HepG2 (cell line): ENCODE measurements at regions not wholly inside any gene's neighbourhood (a gene's known extent, or its start where the extent isn't known, plus 50 kb on each side); places are given as distances from the start of the nearest gene placed in this dataset.

Source experiments
- ATAC-seq: fragments of 200-7000 bp; cut with Tn5 transposase; 3 replicates; pipeline ENCODE4 v1.9.1; 2020; ENCODE audit warnings: mild to moderate bottlenecking, moderate library complexity
- BruUV-seq: library from RNA; stranded (reverse); fragments of 400-500 nt; replicated peaks from 2 replicates; lab custom pipeline; 2021; lab: Mats Ljungman, UMichigan
- CTCF ChIA-PET: fragments of 300-600 bp; formaldehyde crosslinking; extraction: SDS; loops from one replicate; lab custom pipeline; 2021; ENCODE audit warnings: low total read pairs, inconsistent platforms, low intra/inter-chr PET ratio; lab: Yijun Ruan, JAX
- POLR2A ChIA-PET: fragments of 350-600 bp; sonication (Branson Sonifier 250); formaldehyde crosslinking; loops from one replicate; lab custom pipeline; 2020; ENCODE audit warnings: antibody characterized with exemption, inconsistent platforms; lab: Yijun Ruan, JAX
- DNase-seq: peaks from one replicate; pipeline ENCODE4 v3.0.0-alpha.2; 2015; ENCODE audit warnings: low spot score
- FAIRE-seq: peaks from 3 replicates; lab custom pipeline; 2011; peaks lifted over from hg19 to GRCh38; lab: Jason Lieb, UNC
- H2AFZ ChIP-seq: one replicate; pipeline ENCODE4 v1.6.1; 2011; ENCODE audit warnings: low read length, inconsistent platforms
- H3K27ac ChIP-seq: fragments of 300-600 bp; 3 replicates; pipeline ENCODE4 v1.8.0; 2011; ENCODE audit warnings: mixed run types, mild to moderate bottlenecking, mixed read lengths, low read length, inconsistent platforms; ENCODE audit not compliant: insufficient read depth; ENCODE audit errors: extremely low read length
- H3K27me3 ChIP-seq, 2 experiments: fragments of 200-600 bp in 1 of 2; 2 replicates in 1 of 2; 3 replicates in 1 of 2; pipeline versions ENCODE4 v1.6.0 to v1.8.0; 2011; ENCODE audit warnings: low read length in 2 of 2, mild to moderate bottlenecking in 2 of 2, moderate library complexity in 2 of 2, inconsistent platforms in 1 of 2; ENCODE audit not compliant: insufficient read depth in 2 of 2, control insufficient read depth in 1 of 2
- H3K36me3 ChIP-seq, 2 experiments: fragments of 200-600 bp in 1 of 2; replicated peaks in 1 of 2; 2 replicates in 1 of 2; 3 replicates in 1 of 2; pipeline versions ENCODE4 v1.5.1 to v1.8.0; 2011; ENCODE audit warnings: low read length in 2 of 2, inconsistent platforms in 1 of 2; ENCODE audit not compliant: insufficient read depth in 2 of 2, control insufficient read depth in 1 of 2
- H3K4me1 ChIP-seq: 2 replicates; pipeline ENCODE4 v1.5.1; 2012; ENCODE audit warnings: low read length, inconsistent platforms; ENCODE audit not compliant: insufficient read depth
- H3K4me2 ChIP-seq: 2 replicates; pipeline ENCODE4 v1.6.0; 2011; ENCODE audit warnings: low read depth, low read length, inconsistent platforms
- H3K4me3 ChIP-seq, 3 experiments: fragments of 200-600 bp in 1 of 3; sonication (generic), shearing (Covaris generic) in 1 of 3; replicated peaks in 1 of 3; 2 replicates each; pipeline ENCODE4 v1.5.1; 2011 to 2016; ENCODE audit warnings: low read length in 3 of 3, inconsistent platforms in 2 of 3, low read depth in 2 of 3, mild to moderate bottlenecking in 2 of 3, control low read depth in 1 of 3, mixed read lengths in 1 of 3; ENCODE audit not compliant: insufficient read depth in 1 of 3
- H3K79me2 ChIP-seq: one replicate; pipeline ENCODE4 v1.6.1; 2011; ENCODE audit warnings: low read length, inconsistent platforms; ENCODE audit not compliant: insufficient read depth
- H3K9ac ChIP-seq: 2 replicates; pipeline ENCODE4 v1.6.0; 2011; ENCODE audit warnings: mild to moderate bottlenecking, low read depth, low read length, inconsistent platforms; ENCODE audit not compliant: insufficient read depth
- H3K9me3 ChIP-seq: 2 replicates; pipeline ENCODE4 v1.5.1; 2012; ENCODE audit warnings: mild to moderate bottlenecking, low read length
- H4K20me1 ChIP-seq: 2 replicates; pipeline ENCODE4 v1.6.0; 2011; ENCODE audit warnings: inconsistent platforms, mild to moderate bottlenecking, low read length, moderate library complexity; ENCODE audit not compliant: insufficient read depth
- BRCA1 ChIP-seq: sonication (generic); formaldehyde crosslinking; IDR thresholded peaks from 2 replicates; pipeline ENCODE4 v1.4.0; 2020; ENCODE audit warnings: missing genetic modification reagents
- DR1 ChIP-seq: sonication (generic); formaldehyde crosslinking; IDR thresholded peaks from 2 replicates; pipeline ENCODE4 v1.8.0; 2021; ENCODE audit warnings: mild to moderate bottlenecking, missing genetic modification reagents, inconsistent platforms
- EHMT2 ChIP-seq: fragments of 200-600 bp; sonication (generic); IDR thresholded peaks from 2 replicates; pipeline ENCODE4 v1.7.0; 2017; ENCODE audit warnings: antibody characterized with exemption, low read depth, low read length, borderline replicate concordance
- FOSL1 ChIP-seq: sonication (generic); formaldehyde crosslinking; IDR thresholded peaks from 2 replicates; pipeline ENCODE4 v1.9.0; 2021; ENCODE audit warnings: missing genetic modification reagents, borderline replicate concordance
- GTF3A ChIP-seq: sonication (generic); formaldehyde crosslinking; conservative IDR thresholded peaks from 2 replicates; pipeline ENCODE4 v1.4.0; 2020; ENCODE audit warnings: mild to moderate bottlenecking, missing genetic modification reagents
- RFX3 ChIP-seq: IDR thresholded peaks from 2 replicates; pipeline ENCODE4 v1.6.1; 2016; ENCODE audit warnings: missing biosample characterization, missing genetic modification reagents
- SETDB1 ChIP-seq: sonication (generic); formaldehyde crosslinking; IDR thresholded peaks from 2 replicates; pipeline ENCODE4 v1.5.1; 2020; ENCODE audit warnings: missing genetic modification reagents, mild to moderate bottlenecking, borderline replicate concordance
- SNAI1 ChIP-seq: sonication (generic); formaldehyde crosslinking; IDR thresholded peaks from 2 replicates; pipeline ENCODE4 v1.5.0; 2020; ENCODE audit warnings: mild to moderate bottlenecking, missing genetic modification reagents, borderline replicate concordance
- STAT5B ChIP-seq: sonication (generic); formaldehyde crosslinking; IDR thresholded peaks from 2 replicates; pipeline ENCODE4 v1.4.0; 2020; ENCODE audit warnings: missing genetic modification reagents
- ZBTB8A ChIP-seq: sonication (generic); formaldehyde crosslinking; IDR thresholded peaks from 2 replicates; pipeline ENCODE4 v1.4.0; 2020; ENCODE audit warnings: mild to moderate bottlenecking, low read depth, missing genetic modification reagents, borderline replicate concordance
- ZNF343 ChIP-seq: sonication (generic); formaldehyde crosslinking; IDR thresholded peaks from 2 replicates; pipeline ENCODE4 v1.4.0; 2020; ENCODE audit warnings: mild to moderate bottlenecking, missing genetic modification reagents
- in situ Hi-C: cut with HindIII; loops from 2 replicates; pipeline ENCODE4 v1.10.0; 2017; ENCODE audit warnings: low pct_unique_long_range_greater_than_20kb; ENCODE audit not compliant: extremely low pct_ligation_motif_present
- intact Hi-C: fragments of 100-400 bp; cut with micrococcal nuclease; formaldehyde crosslinking; loops from one replicate; pipeline ENCODE4 v1.10.0; 2022; ENCODE audit not compliant: unreplicated experiment
- TF ChIP-seq, protein P1 (sequence below): sonication (generic); formaldehyde crosslinking; IDR thresholded peaks from 2 replicates; pipeline ENCODE4 v1.5.1; 2020; ENCODE audit warnings: mild to moderate bottlenecking, missing genetic modification reagents, moderate library complexity
- TF ChIP-seq, protein P2 (sequence below): sonication (generic); formaldehyde crosslinking; IDR thresholded peaks from 2 replicates; pipeline ENCODE4 v1.4.0; 2020; ENCODE audit warnings: low read depth, missing genetic modification reagents
- TF ChIP-seq, protein P3 (sequence below): sonication (generic); formaldehyde crosslinking; IDR thresholded peaks from 2 replicates; pipeline ENCODE4 v1.8.0; 2022; ENCODE audit warnings: mild to moderate bottlenecking, missing genetic modification reagents, moderate library complexity
- TF ChIP-seq, protein P4 (sequence below): IDR thresholded peaks from 2 replicates; pipeline ENCODE4 v1.6.1; 2012; ENCODE audit warnings: inconsistent platforms

DNA sequence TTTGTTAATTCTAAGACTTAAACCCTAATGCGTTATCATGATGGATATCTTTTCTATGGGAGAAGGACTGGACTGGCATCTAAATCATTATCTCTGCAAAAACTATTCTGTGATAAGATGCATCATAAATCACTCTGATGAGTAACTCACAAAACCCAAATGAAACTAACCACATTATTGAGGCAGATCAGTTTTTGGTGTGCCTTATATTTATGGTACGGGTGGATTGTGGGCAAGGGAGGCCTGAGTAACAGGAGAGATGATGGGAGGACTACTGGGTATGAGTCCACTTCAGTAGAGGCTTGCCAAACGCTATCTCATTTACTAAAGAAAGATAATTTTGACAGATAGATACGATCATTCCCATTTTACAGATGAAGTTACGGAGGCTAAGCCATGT lies 66.4 kb upstream of the GUCY1A1 start (continued):
- TF ChIP-seq, protein P1, sequence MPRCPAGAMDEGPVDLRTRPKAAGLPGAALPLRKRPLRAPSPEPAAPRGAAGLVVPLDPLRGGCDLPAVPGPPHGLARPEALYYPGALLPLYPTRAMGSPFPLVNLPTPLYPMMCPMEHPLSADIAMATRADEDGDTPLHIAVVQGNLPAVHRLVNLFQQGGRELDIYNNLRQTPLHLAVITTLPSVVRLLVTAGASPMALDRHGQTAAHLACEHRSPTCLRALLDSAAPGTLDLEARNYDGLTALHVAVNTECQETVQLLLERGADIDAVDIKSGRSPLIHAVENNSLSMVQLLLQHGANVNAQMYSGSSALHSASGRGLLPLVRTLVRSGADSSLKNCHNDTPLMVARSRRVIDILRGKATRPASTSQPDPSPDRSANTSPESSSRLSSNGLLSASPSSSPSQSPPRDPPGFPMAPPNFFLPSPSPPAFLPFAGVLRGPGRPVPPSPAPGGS (CRISPR knock-in tag): no peak
- no peak for TF ChIP-seq EHMT2
- TF ChIP-seq, protein P2, sequence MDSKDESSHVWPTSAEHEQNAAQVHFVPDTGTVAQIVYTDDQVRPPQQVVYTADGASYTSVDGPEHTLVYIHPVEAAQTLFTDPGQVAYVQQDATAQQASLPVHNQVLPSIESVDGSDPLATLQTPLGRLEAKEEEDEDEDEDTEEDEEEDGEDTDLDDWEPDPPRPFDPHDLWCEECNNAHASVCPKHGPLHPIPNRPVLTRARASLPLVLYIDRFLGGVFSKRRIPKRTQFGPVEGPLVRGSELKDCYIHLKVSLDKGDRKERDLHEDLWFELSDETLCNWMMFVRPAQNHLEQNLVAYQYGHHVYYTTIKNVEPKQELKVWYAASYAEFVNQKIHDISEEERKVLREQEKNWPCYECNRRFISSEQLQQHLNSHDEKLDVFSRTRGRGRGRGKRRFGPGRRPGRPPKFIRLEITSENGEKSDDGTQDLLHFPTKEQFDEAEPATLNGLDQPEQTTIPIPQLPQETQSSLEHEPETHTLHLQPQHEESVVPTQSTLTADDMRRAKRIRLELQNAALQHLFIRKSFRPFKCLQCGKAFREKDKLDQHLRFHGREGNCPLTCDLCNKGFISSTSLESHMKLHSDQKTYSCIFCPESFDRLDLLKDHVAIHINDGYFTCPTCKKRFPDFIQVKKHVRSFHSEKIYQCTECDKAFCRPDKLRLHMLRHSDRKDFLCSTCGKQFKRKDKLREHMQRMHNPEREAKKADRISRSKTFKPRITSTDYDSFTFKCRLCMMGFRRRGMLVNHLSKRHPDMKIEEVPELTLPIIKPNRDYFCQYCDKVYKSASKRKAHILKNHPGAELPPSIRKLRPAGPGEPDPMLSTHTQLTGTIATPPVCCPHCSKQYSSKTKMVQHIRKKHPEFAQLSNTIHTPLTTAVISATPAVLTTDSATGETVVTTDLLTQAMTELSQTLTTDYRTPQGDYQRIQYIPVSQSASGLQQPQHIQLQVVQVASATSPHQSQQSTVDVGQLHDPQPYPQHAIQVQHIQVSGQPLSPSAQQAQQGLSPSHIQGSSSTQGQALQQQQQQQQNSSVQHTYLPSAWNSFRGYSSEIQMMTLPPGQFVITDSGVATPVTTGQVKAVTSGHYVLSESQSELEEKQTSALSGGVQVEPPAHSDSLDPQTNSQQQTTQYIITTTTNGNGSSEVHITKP (CRISPR knock-in tag): no peak
- TF ChIP-seq ZNF343 (CRISPR knock-in tag): no peak
- no peak for TF ChIP-seq STAT5B (CRISPR knock-in tag)
- TF ChIP-seq SNAI1: no peak
- no peak for TF ChIP-seq BRCA1 (CRISPR knock-in tag)
- no peak for TF ChIP-seq GTF3A (CRISPR knock-in tag)

DNA sequence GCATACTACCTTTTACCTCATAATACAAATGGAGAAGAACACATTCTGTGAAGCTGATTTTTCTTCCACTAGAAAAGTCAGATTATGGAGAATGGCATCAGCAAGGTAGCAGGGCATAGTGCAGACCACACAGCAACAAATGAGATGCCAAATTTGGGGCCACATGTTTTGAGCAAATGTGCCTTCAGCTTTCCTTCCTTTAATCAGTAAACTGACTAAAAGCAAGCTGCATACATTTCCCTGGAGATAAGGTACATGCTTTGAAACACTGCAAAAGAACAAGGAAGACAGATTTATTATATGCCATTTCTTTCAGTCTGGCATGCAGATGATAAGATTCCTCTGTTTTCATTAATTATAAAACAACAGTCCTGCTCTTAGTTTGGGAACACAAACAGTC lies 67.1 kb upstream of the GUCY1A1 start:
- H3K27me3 ChIP-seq: no peaks in the 10 kb centered on the region; a peak in 1 of 5 replicates
- no peak overlapping the region for H3K27ac ChIP-seq
- no peak overlapping the region for H3K4me2 ChIP-seq
- no peaks in the 10 kb centered on the region for H3K4me1 ChIP-seq
- DNase-seq (no peak), FAIRE-seq (no peak), ATAC-seq (no peak)
- ChIA-PET POLR2A (no interaction called here), CTCF (no interaction called here)
- in situ Hi-C loops: no loop called here
- intact Hi-C loops: no loop called here
- no TSS peak for BruUV-seq
- H3K9me3 ChIP-seq: no peaks in the 10 kb centered on the region
- H4K20me1 ChIP-seq: no peaks in the 10 kb centered on the region
- TF ChIP-seq, protein P3, sequence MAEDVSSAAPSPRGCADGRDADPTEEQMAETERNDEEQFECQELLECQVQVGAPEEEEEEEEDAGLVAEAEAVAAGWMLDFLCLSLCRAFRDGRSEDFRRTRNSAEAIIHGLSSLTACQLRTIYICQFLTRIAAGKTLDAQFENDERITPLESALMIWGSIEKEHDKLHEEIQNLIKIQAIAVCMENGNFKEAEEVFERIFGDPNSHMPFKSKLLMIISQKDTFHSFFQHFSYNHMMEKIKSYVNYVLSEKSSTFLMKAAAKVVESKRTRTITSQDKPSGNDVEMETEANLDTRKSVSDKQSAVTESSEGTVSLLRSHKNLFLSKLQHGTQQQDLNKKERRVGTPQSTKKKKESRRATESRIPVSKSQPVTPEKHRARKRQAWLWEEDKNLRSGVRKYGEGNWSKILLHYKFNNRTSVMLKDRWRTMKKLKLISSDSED (CRISPR knock-in tag): no peak
- TF ChIP-seq ZBTB8A (CRISPR knock-in tag) (no peak), RFX3 (CRISPR knock-in tag) (no peak), SETDB1 (CRISPR knock-in tag) (no peak), DR1 (CRISPR knock-in tag) (no peak), FOSL1 (CRISPR knock-in tag) (no peak)
- TF ChIP-seq, protein P4, sequence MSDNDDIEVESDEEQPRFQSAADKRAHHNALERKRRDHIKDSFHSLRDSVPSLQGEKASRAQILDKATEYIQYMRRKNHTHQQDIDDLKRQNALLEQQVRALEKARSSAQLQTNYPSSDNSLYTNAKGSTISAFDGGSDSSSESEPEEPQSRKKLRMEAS: no peak
- no peaks in the 10 kb centered on the region for H3K36me3 ChIP-seq
- H3K9ac ChIP-seq: no peak overlapping the region
- H3K79me2 ChIP-seq: no peaks in the 10 kb centered on the region
- no peak overlapping the region for H2AFZ ChIP-seq
- no peak overlapping the region for H3K4me3 ChIP-seq
